Hematopoietic multipotent progenitor cell treated with erythropoietin and hydrocortisone succinate and interleukin-3 and kit ligand, for 6 days (in vitro differentiated cells): ENCODE measurements at regions not wholly inside any gene's neighbourhood (a gene's known extent, or its start where the extent isn't known, plus 50 kb on each side); places are given as distances from the start of the nearest gene placed in this dataset.

Experiments
- DNase-seq: peaks from one replicate; pipeline ENCODE4 v3.0.0-alpha.2; 2015

GRCh38 chr6:140855520-140855919 lies 1277.2 kb upstream of the GJE1 start:
- no peak for DNase-seq

- no peak for DNase-seq
Measured at GRCh38 chr6:140854318-140854717, 1278.4 kb upstream of the GJE1 start.

DNA sequence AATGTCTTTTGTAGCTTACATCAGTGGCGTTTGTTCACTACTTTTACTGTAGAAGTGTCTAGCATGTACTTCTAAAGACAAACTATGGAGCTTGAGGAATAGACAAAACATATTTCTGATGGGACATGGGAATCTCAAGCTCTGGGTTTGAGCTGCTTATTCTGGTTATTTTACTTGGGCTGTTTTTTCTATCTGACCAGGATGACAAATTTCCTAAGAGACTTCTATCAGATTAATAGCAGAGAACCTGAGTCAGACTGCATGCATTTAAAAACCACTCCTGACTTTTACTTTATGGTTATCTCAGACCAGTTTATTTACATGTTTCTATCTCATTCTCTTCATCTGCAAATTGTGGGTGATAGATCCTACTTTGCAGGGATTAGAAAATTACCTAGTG lies 1282.3 kb upstream of the GJE1 start:
- no peak for DNase-seq

DNA sequence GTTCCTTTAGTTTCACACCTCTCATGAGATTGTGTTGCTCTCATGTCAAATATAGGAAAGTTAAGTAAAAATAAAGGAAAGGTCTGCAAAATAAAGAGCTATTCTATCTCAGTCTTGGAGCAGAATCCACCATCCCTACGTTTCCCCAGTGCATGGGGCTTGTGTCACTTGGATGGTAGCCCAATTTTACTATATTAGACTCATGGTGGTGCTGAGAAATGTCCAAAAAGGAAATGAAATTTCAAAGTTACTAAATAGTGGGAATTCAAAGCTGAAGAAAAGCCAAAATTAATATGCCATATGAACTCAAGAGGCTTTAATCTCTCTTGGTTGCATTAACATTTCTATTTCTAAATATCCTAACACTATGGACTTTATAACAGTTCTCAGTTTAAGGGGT lies 1283.3 kb upstream of the GJE1 start:
- DNase-seq = no peak

DNA sequence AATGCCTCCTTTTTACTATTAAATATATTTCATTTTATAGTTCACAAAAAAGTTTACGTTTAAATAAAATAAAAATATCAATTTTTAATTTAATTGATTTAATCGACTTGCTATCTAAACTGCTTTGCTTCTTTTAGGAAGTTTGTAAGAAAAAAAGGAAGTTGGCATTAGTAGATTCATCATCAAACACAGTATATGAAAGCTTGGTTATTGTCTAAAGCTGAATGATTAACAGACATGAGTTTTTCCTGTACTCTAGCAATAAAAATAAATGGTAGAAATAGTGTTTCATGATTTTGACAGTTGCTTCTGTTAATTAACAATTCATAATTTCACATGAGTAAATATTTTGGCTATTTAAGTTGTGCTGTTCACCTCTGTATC lies 1285.5 kb upstream of the GJE1 start:
- no peak for DNase-seq

DNA sequence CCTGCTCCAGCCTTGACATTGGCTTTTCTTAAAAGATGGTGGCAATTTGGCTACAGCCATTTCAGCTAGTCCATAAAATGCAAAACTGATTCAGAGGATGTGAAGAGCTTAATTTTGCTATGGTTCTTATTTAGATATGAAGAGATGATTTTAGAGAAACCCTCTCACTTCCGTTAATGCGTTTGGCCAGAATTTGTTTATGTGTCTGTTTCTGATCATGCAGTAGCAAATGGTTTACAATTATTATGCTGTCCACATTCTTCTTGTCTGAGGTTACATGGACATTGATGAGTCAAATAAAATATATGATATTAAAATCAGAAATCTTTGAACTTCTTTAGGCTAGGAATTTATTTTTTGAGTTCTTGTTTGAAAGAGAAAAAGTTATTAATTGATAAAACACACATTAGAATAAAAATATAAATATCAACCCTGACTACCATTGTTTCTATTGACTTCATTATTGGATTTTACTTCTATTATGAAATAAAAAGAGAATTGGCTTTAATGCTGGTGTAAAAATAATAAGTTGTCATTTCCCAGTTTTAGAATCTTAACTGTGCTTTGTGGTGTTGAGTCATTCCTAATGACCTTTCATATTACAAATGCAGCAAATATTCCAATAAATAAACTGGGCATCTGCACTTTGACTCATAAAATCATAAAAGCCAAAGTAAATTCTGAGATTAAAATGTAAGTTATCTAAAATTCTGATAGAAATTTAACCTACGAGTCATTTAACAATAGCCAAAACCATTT lies 1286.0 kb upstream of the GJE1 start:
- no peak for DNase-seq

DNA sequence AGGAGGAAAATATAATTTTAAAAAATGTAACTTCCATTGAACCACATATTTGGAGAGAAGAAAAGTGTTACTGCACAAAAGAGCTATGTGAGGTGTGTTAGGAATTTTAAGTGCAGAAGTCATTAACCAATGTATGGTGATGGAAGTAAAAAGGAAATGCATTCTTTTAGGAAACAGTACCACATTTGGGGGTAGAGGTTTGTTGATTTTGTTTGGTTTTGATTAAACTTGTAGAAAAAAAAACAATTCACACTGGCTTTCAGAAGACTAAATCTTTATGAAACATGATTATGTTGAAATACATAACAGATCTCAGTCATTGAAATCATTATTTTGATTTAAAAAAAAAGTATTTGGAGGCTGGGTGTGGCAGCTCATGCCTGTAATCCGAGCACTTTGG lies 1287.0 kb upstream of the GJE1 start:
- no peak for DNase-seq

GRCh38 chr6:140844167-140844566 lies 1288.6 kb upstream of the GJE1 start:
- DNase-seq = no peak

- no peak for DNase-seq
Measured at GRCh38 chr6:140833408-140833807, 1299.3 kb upstream of the GJE1 start.

- no peak for DNase-seq
Measured at GRCh38 chr6:140830666-140831065, 1302.1 kb upstream of the GJE1 start.

GRCh38 chr6:140828856-140829255 lies 1303.9 kb upstream of the GJE1 start:
- no peak for DNase-seq

GRCh38 chr6:140827593-140827992 lies 1305.1 kb upstream of the GJE1 start:
- no peak for DNase-seq

GRCh38 chr6:140825731-140826130 lies 1307.0 kb upstream of the GJE1 start:
- DNase-seq = no peak

DNA sequence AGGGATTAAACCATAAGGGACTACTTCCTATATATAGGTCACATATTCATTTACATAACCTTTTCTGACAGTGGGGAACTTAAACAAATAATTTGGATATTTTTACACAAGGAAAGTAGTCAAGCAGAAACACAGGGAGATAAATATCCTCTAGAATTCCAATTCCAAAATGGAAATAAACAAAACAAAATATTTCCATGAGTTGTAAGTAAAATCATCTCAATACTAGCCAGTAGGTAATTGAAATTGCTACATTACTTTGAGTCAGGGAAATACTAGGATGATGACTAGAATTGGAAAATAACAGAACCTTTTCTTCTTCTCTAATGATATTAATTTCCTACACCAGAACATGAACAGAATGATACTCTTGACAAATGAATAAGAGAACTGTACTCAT lies 1308.1 kb upstream of the GJE1 start:
- no peak for DNase-seq

GRCh38 chr6:140821196-140821595 lies 1311.5 kb upstream of the GJE1 start:
- DNase-seq = peak; percentile 29

- no peak for DNase-seq
Measured at GRCh38 chr6:140817176-140817575, 1315.5 kb upstream of the GJE1 start.

- no peak for DNase-seq
Measured at GRCh38 chr6:140816681-140817080, 1316.0 kb upstream of the GJE1 start.

- DNase-seq = no peak
Measured at GRCh38 chr6:140812636-140813035, 1320.1 kb upstream of the GJE1 start.

DNA sequence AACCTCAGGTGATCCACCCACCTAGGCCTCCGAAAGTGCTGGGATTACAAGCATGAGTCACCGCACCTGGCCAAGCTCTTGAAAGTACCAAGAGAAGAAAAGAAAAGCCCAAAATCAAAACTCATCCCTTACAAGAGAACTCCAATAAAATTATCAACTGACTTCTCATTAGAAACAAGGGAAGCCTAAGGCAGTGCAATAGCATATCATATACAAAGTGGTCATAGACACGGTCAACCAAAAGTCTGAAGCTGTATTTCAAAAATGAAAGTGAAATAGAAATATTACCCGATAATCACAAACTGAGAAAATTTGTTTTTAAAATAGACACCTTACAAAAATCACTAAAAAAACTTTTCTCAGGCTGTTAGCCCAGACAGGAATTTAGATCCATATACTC lies 1321.1 kb upstream of the GJE1 start:
- no peak for DNase-seq

GRCh38 chr6:140809694-140810101 lies 1323.0 kb upstream of the GJE1 start:
- peak; percentile 2 for DNase-seq

- no peak for DNase-seq
Measured at GRCh38 chr6:140806431-140806830, 1326.3 kb upstream of the GJE1 start.

GRCh38 chr6:140794544-140794943 lies 1338.2 kb upstream of the GJE1 start:
- DNase-seq = no peak

DNA sequence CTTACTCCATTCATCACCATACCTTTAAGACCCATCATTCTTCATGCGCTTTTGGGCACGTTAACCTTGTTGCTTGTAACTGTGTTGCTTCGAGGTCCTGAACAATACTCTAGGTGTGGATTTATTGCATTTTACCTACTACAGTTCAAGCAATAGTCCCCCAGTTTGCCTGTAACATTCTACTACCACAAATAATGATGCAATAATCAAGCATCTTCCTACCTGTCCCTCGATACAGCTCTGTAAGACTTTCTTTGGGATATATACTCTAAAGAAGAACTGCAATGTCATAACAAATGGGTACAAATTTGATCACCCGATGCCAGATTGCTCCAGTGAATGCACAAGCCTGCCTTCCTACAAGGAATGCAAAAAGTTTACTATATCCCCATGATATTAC lies 1342.6 kb upstream of the GJE1 start:
- DNase-seq = no peak

DNA sequence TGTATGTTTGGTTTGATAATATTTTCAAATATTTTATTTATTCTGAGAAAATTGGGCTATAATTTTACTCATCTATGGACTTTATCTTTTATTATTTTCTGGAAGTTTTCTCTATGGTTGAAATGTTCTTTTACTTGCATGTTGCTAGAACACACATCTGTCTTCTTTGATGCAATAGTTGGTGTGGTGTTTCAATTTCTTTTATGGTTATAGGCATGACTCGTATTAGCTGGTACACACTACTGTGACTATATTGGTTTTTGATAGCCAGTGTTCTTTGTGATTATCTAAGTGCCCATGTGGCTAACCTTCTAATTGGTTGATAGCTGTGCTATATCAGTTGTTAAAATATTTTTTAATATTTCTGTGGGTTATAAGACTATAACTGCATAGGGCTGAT lies 1343.3 kb upstream of the GJE1 start:
- DNase-seq = no peak

DNA sequence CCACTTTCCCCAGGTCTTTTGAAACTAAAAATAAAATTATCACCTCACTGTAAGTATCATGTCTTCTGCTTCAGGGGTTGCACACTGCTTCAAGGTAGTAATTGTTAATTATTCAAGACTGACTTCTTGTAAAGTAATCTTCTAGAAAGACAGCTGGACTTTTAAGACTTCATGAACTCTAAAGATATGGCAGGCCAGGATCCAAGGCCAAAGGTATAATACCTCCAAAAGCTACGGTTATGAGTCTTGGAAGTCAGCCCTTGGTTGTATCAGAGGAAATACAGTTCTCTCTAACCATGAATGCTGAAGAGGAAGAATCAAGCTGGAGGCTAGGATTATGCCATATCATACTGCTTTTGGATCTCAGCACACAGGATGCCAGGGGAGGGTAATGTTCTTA lies 1346.8 kb upstream of the GJE1 start:
- DNase-seq = no peak

- DNase-seq = no peak
Measured at GRCh38 chr6:140784573-140784972, 1348.2 kb upstream of the GJE1 start.
